Neural progenitor cell (in vitro differentiated cells): ENCODE measurements at regions not wholly inside any gene's neighbourhood (a gene's known extent, or its start where the extent isn't known, plus 50 kb on each side); places are given as distances from the start of the nearest gene placed in this dataset.

ENCODE experiments used
- CTCF ChIP-seq: fragments of 200-600 bp; sonication (generic); IDR thresholded peaks from 2 replicates; pipeline ENCODE4 v1.5.1; 2017; ENCODE audit warnings: antibody characterized with exemption, mild to moderate bottlenecking
- EZH2phosphoT487 ChIP-seq: fragments of 200-600 bp; sonication (generic); IDR thresholded peaks from 2 replicates; pipeline ENCODE4 v1.6.1; 2017; ENCODE audit warnings: antibody characterized with exemption

DNA sequence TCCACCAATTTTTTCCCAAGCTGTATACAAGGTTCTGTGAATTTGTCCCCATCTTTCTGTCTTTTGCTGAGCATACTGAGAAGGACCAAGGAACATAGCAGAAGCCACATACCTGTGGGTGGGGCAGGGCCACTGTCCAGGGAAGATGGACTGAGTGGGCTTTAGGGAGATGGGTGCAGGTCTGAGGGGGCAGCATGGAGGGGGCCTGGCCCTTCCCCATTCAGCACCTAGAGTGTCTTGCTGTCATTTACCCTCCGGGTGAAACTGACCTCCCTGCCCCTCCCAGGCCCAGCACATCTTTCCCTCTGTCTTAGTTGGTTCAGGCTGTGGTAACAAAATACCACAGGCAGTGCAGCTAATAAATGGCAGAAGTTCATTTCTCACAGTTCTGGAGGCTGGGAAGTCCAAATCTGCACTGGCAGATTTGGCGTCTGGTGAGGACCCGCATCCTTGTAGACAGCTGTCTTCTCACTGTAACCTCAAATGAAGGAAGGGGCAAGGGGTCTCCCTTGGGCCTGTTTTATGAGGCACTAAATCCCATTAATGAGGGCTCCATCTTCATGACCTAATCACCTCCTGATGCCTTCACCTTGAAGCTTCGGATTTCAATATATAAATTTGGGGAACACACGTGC lies 180.0 kb upstream of the SMAD3 start:
- TF ChIP-seq CTCF (no peak), EZH2phosphoT487 (no peak)
